PFSK-1 (cell line): ENCODE measurements at regions not wholly inside any gene's neighbourhood (a gene's known extent, or its start where the extent isn't known, plus 50 kb on each side); places are given as distances from the start of the nearest gene placed in this dataset.

ENCODE experiments used
- FOXP2 ChIP-seq: optimal IDR thresholded peaks from 2 replicates; pipeline ENCODE3; 2011; ENCODE audit warnings: borderline replicate concordance, control low read depth, inconsistent platforms; ENCODE audit not compliant: insufficient read depth; ENCODE audit errors: extremely low read length, extremely low read depth
- POLR2AphosphoS5 ChIP-seq: IDR thresholded peaks from 2 replicates; pipeline ENCODE4 v1.6.1; 2012; ENCODE audit warnings: low read depth, mild to moderate bottlenecking, control low read depth, low read length, moderate library complexity
- REST ChIP-seq, 2 experiments: IDR thresholded peaks; 2 replicates each; pipeline versions ENCODE4 v1.6.1 to v1.8.0; 2011 to 2012; ENCODE audit warnings: low read depth in 2 of 2, low read length in 2 of 2, control low read depth in 1 of 2, inconsistent platforms in 1 of 2, mild to moderate bottlenecking in 1 of 2, moderate library complexity in 1 of 2; ENCODE audit not compliant: insufficient read depth in 1 of 2
- SIN3A ChIP-seq: IDR thresholded peaks from 2 replicates; pipeline ENCODE4 v1.6.1; 2012; ENCODE audit warnings: mild to moderate bottlenecking, low read length, moderate library complexity, borderline replicate concordance; ENCODE audit not compliant: insufficient read depth
- TAF1 ChIP-seq: IDR thresholded peaks from 2 replicates; pipeline ENCODE4 v1.6.1; 2012; ENCODE audit warnings: low read length, control low read depth, borderline replicate concordance; ENCODE audit not compliant: insufficient read depth

GRCh38 chr4:13881892-13882291, 254.4 kb upstream of the BOD1L1 start:
- TF ChIP-seq FOXP2 = no peak
- no peak for TF ChIP-seq SIN3A
- no peak for TF ChIP-seq TAF1
- TF ChIP-seq POLR2AphosphoS5 = no peak
- TF ChIP-seq REST (IDR thresholded peaks at IDR 0.05; ENCODE audit: insufficient read depth in 1 of 2, low read depth in 2 of 2, low read length in 2 of 2) = no peak

GRCh38 chr4:13887010-13887409, 259.5 kb upstream of the BOD1L1 start:
- TF ChIP-seq FOXP2 (no peak), TAF1 (no peak), REST (IDR thresholded peaks at IDR 0.05; ENCODE audit: insufficient read depth in 1 of 2, low read depth in 2 of 2, low read length in 2 of 2) (no peak), SIN3A (no peak), POLR2AphosphoS5 (no peak)

GRCh38 chr4:13888112-13888511, 260.6 kb upstream of the BOD1L1 start:
- TF ChIP-seq FOXP2 (no peak), REST (IDR thresholded peaks at IDR 0.05; ENCODE audit: insufficient read depth in 1 of 2, low read depth in 2 of 2, low read length in 2 of 2) (no peak), SIN3A (no peak), POLR2AphosphoS5 (no peak), TAF1 (no peak)

- TF ChIP-seq POLR2AphosphoS5 (no peak), TAF1 (no peak), SIN3A (no peak), FOXP2 (no peak), REST (IDR thresholded peaks at IDR 0.05; ENCODE audit: insufficient read depth in 1 of 2, low read depth in 2 of 2, low read length in 2 of 2) (no peak)
Measured at GRCh38 chr4:13891544-13891939, 264.0 kb upstream of the BOD1L1 start.

GRCh38 chr4:13892739-13893105, 265.2 kb upstream of the BOD1L1 start:
- no peak for TF ChIP-seq REST (IDR thresholded peaks at IDR 0.05; ENCODE audit: insufficient read depth in 1 of 2, low read depth in 2 of 2, low read length in 2 of 2)
- no peak for TF ChIP-seq POLR2AphosphoS5
- TF ChIP-seq TAF1 = no peak
- TF ChIP-seq FOXP2 = no peak
- TF ChIP-seq SIN3A = no peak
